ENCODE measurements at regions not wholly inside any gene's neighbourhood (a gene's known extent, or its start where the extent isn't known, plus 50 kb on each side); places are given as distances from the start of the nearest gene placed in this dataset.

GRCh38 chr13:109393045-109393444, 393.3 kb downstream of the IRS2 start:
- no peak for DNase-seq

GRCh38 chr13:109390391-109390790, 396.0 kb downstream of the IRS2 start:
- no peak for DNase-seq

GRCh38 chr13:109389892-109390345, 396.5 kb downstream of the IRS2 start:
- no peak for DNase-seq

- no peak for DNase-seq
These were observed 396.9 kb downstream of the IRS2 start for GRCh38 chr13:109389456-109389855.

GRCh38 chr13:109387471-109387870, 398.9 kb downstream of the IRS2 start:
- DNase-seq, result no peak

- no peak for DNase-seq
These were observed 401.2 kb downstream of the IRS2 start for GRCh38 chr13:109385242-109385560.

- no peak for DNase-seq
These were observed 401.7 kb downstream of the IRS2 start for GRCh38 chr13:109384491-109385241.

- DNase-seq, result no peak
These were observed 402.7 kb downstream of the IRS2 start for GRCh38 chr13:109383683-109384082.

- DNase-seq, result no peak
These were observed 404.7 kb downstream of the IRS2 start for GRCh38 chr13:109381546-109382180.

GRCh38 chr13:109380457-109380856, 405.9 kb downstream of the IRS2 start:
- no peak for DNase-seq

GRCh38 chr13:109379930-109380329, 406.5 kb downstream of the IRS2 start:
- DNase-seq, result no peak

GRCh38 chr13:109376936-109377335, 409.4 kb downstream of the IRS2 start:
- no peak for DNase-seq

- no peak for DNase-seq
These were observed 411.7 kb downstream of the IRS2 start for GRCh38 chr13:109374609-109375200.

GRCh38 chr13:109372666-109373065, 413.7 kb downstream of the IRS2 start:
- DNase-seq, result no peak

- no peak for DNase-seq
These were observed 415.3 kb downstream of the IRS2 start for GRCh38 chr13:109371066-109371465.

- DNase-seq, result no peak
These were observed 415.9 kb downstream of the IRS2 start for GRCh38 chr13:109370496-109370895.

GRCh38 chr13:109369353-109370052, 416.9 kb downstream of the IRS2 start:
- no peak for DNase-seq

GRCh38 chr13:109368230-109368629, 418.2 kb downstream of the IRS2 start:
- no peak for DNase-seq

- no peak for DNase-seq
These were observed 419.9 kb downstream of the IRS2 start for GRCh38 chr13:109366525-109366924.

- no peak for DNase-seq
These were observed 423.0 kb downstream of the IRS2 start for GRCh38 chr13:109363431-109363830.

- no peak for DNase-seq
These were observed 423.8 kb downstream of the IRS2 start for GRCh38 chr13:109362616-109363015.

- no peak for DNase-seq
These were observed 424.7 kb downstream of the IRS2 start for GRCh38 chr13:109361562-109362289.
